IMR-90 (cell line): ENCODE measurements at regions not wholly inside any gene's neighbourhood (a gene's known extent, or its start where the extent isn't known, plus 50 kb on each side); places are given as distances from the start of the nearest gene placed in this dataset.

Experiments
- CHD1 ChIP-seq: IDR thresholded peaks from 2 replicates; pipeline ENCODE4 v1.6.1; 2012; ENCODE audit warnings: low read depth, low read length, improper control_type of control experiment
- CTCF ChIP-seq: conservative IDR thresholded peaks from 2 replicates; pipeline ENCODE4 v1.5.1; 2012; ENCODE audit warnings: mild to moderate bottlenecking, low read depth, low read length, improper control_type of control experiment

- no peak for TF ChIP-seq CTCF
- TF ChIP-seq CHD1 = no peak
Measured at GRCh38 chr11:106241601-106242257, 164.3 kb downstream of the AASDHPPT start.
